Activated naive CD4-positive, alpha-beta T cell treated with anti-CD3 and anti-CD28 coated beads, Interleukin-2, amount 50 U/mL, for 24 hours (primary cell): ENCODE measurements at regions not wholly inside any gene's neighbourhood (a gene's known extent, or its start where the extent isn't known, plus 50 kb on each side); places are given as distances from the start of the nearest gene placed in this dataset.

Experiments
- H3K27ac Mint-ChIP-seq: one replicate; pipeline ENCODE4 v1.8.0; 2021; ENCODE audit warnings: mild to moderate bottlenecking, mixed read lengths
- H3K27me3 Mint-ChIP-seq: one replicate; pipeline ENCODE4 v1.8.0; 2021; ENCODE audit warnings: mixed read lengths
- H3K36me3 Mint-ChIP-seq: one replicate; pipeline ENCODE4 v1.8.0; 2021; ENCODE audit warnings: mixed read lengths
- H3K4me1 Mint-ChIP-seq: one replicate; pipeline ENCODE4 v1.8.0; 2021; ENCODE audit warnings: mixed read lengths
- H3K4me3 Mint-ChIP-seq: one replicate; pipeline ENCODE4 v1.8.0; 2021; ENCODE audit warnings: mild to moderate bottlenecking, mixed read lengths
- H3K9me3 Mint-ChIP-seq: one replicate; pipeline ENCODE4 v1.8.0; 2021; ENCODE audit warnings: mixed read lengths

DNA sequence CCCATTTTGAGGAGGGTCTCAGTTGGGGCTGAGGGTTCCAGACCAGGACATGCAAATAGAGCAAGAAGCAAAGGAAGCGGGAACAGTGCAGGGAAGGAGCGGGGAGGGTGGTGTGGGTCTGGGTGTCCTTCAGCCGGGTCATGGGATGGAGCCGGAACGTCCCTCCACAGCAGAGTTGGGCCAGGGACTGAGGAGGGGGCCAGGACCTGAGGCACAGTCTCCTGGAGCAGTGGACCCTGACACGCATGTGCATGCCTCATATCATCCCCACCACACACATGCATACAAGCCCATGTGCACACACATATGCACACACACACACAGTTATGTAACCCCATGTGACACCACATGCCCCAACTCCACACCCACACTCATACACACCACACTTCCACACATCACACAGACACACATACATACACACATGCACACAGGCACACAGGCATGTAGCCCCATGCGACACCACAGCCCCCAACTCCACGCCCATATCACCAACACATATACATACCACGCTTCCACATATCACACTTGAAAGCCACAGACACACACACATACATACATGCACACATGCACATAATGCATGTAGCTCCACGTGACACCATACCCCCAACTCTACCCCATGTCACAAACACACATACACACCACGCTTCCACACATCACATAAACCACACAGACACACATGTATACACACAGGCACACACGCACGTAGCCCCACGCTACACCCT, 1026.6 kb downstream of the BRD1 start:
- no peaks in the 10 kb centered on the region for H3K36me3 Mint-ChIP-seq
- no peaks in the 10 kb centered on the region for H3K9me3 Mint-ChIP-seq
- H3K4me3 Mint-ChIP-seq, result no peak overlapping the region
- no peaks in the 10 kb centered on the region for H3K27me3 Mint-ChIP-seq
- H3K27ac Mint-ChIP-seq, result no peak overlapping the region
- no peaks in the 10 kb centered on the region for H3K4me1 Mint-ChIP-seq

DNA sequence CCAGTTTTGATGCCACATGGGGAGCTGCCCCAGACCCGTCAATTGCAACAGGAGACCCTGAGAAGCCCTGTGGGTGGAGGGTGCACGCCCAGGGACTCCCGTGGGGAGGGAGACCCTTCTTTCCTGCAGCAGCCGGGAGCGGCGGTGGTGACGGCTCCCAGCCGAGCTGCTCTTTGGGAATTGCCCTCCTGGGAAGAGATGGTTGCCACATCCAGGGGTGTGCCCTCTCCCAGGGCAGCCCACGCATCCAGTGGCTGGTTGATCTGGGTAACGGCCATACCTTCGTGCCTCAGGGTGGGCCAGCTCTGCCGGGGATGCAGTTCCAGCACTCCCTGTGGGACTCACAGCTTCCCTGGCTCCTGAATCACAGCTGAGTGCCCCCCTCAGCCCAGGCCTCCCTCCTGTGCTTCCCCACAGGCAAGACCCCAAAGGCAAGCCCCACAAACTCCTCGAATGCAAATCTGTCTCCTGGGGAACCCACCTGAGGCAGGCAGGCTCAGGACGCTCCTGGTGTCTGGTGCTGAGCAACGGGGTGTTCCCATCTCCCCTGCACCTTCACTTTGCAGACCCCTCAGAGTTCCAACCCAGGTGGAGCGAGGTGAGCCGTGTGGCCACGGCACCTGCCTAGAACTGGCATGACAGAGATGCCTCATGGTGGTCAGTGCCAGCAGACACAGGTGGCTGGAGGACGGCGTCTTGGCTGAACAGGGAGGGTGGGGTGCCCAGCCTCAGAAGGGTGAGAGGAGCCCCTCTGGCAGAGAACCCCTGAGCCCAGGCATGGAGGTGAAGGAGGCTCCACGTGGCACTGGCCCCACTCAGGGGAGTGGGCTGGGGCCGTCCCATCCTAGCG, 1027.4 kb downstream of the BRD1 start:
- Mint-ChIP-seq H3K36me3 (no peaks in the 10 kb centered on the region), H3K9me3 (no peaks in the 10 kb centered on the region), H3K27me3 (no peaks in the 10 kb centered on the region), H3K4me3 (no peak overlapping the region), H3K4me1 (no peaks in the 10 kb centered on the region), H3K27ac (no peak overlapping the region)

DNA sequence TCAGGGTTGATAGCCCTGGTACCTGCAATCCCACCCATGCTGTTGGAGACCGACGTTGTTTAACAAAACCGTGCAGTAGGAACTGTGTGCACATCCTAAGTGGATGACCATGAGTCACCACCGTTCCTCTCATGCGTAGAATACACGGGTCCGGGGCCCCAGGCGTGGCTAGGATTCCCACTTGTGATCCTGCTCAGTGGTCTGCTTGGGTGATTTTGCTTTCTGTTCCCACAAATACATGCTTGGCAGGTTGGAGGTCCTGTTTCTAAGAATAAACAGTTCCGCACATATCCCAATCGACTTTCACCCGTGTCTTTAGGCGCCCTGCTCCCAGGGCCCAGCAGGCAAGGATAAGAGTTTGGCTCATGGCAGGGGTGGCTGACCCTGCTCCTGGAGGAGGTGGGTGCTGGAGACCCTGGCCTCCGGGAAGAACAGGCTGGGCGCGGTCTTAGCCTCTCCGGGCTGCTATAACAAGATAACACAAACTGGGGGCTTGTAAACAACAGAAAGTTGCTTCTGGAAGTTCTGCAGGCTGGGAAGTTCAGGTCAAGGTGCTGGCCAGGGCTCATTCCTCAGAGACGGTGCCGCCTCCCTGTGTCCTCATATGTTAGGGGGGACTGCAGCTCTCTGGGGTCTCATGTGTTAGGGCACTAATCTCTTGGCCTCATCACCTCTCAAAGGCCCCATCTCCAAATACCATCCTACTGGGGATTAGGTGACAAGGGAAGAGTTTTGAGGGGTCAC, 1028.3 kb downstream of the BRD1 start:
- Mint-ChIP-seq H3K27me3 (no peaks in the 10 kb centered on the region), H3K27ac (no peak overlapping the region), H3K4me3 (no peak overlapping the region), H3K36me3 (no peaks in the 10 kb centered on the region), H3K4me1 (no peaks in the 10 kb centered on the region), H3K9me3 (no peaks in the 10 kb centered on the region)

DNA sequence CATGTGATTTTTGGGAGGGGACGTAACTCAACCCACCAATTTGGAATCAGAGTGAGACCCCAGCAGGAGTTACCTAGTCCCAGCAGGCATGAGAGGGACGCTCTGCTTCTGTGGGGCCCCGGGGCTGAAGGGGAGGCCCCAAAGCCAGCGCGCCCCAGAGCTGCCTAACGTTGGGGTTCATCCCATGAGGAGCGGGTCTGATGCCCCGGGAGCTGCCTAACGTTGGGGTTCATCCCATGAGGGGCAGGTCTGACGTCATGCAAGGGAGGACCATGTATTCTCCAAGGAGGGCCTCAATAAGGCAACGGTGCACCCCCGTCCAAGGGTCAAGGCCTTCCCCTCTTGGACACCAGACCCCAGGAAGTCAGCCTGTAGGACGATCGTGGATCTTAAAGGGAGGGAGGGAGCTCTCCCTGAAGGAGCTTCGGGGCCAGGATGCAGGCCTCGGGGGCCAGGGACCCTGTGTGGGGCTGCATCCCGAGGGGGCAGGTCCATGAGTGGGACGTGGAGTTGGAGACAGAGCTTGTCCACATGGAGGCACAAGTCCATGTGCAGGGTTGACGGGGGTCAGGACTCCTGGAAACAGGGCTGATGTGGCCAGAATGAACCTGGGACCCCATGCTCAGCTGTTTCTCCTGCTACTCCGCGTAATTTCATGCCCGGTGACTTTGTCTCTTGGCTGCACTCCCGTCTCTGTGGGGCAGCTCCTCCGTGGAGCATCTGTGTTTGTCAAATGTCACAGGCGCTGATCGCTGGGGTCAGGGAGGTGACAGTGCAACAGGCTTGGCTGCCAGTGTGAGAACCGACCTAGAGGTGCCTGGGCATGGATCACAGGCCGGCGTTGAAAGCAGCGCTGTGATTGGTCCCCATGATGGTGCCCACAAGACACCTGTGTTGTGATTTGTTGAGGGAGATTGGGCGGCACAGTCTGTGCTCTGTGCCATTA, 1029.1 kb downstream of the BRD1 start:
- no peak overlapping the region for H3K4me3 Mint-ChIP-seq
- H3K27me3 Mint-ChIP-seq, result no peaks in the 10 kb centered on the region
- H3K4me1 Mint-ChIP-seq, result no peaks in the 10 kb centered on the region
- H3K27ac Mint-ChIP-seq, result no peak overlapping the region
- no peaks in the 10 kb centered on the region for H3K36me3 Mint-ChIP-seq
- H3K9me3 Mint-ChIP-seq, result no peaks in the 10 kb centered on the region

DNA sequence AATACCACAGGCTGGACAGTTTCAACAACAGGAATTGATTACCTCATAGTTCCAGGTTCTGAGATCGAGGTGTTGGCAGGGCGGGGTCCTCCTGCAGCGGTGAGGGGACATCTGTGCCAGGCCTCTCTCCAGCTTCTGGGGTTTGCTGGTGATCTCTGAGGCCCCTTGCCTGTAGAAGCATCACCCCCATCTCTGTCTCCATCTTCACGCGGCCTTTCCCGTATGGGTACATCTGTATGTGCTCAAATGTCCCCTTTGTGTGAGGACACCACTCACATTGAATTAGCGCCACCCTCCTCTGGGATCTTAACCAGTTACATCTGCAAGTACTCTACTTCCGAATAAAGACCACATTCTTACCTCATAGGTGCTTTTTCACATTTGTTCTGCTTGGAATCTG, 1029.9 kb downstream of the BRD1 start:
- Mint-ChIP-seq H3K9me3 (no peaks in the 10 kb centered on the region), H3K36me3 (no peaks in the 10 kb centered on the region), H3K27ac (no peak overlapping the region), H3K27me3 (no peaks in the 10 kb centered on the region), H3K4me1 (no peaks in the 10 kb centered on the region), H3K4me3 (no peak overlapping the region)

DNA sequence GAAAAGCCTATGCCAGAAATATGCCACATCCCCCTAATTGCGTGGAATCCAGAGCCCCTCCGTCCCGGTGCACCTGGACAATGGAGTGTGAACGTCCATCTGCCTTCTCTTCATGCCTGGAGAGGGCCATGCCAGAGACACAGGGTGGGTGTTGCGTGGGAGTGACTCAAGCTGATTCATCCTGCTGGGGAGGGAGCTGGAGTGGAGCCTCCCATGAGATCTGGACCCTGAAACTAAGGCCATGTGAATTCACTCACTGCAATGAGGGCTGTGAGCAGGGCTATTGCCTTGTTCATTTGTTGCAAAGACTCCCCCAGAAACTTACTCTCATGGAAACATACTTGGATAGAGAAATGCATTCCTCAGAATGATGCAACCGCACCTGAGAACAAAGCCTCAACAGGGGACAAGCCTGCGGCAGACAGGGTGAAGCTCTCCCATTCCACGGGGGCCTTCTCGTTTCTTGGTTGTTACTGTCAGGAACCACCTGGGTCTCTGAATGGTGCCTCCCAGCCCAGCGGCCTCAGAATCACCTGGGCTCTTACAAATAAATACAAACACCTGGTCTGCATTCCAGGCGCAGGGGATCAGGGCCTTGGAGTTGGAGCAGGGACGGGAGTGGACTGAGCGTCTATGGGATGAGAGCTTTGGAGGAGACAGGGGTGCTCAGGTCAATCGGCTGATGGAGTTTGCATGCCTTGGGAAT, 1031.2 kb downstream of the BRD1 start:
- Mint-ChIP-seq H3K27ac (no peak overlapping the region), H3K4me1 (no peaks in the 10 kb centered on the region), H3K9me3 (no peaks in the 10 kb centered on the region), H3K4me3 (no peak overlapping the region), H3K27me3 (no peaks in the 10 kb centered on the region), H3K36me3 (no peaks in the 10 kb centered on the region)

DNA sequence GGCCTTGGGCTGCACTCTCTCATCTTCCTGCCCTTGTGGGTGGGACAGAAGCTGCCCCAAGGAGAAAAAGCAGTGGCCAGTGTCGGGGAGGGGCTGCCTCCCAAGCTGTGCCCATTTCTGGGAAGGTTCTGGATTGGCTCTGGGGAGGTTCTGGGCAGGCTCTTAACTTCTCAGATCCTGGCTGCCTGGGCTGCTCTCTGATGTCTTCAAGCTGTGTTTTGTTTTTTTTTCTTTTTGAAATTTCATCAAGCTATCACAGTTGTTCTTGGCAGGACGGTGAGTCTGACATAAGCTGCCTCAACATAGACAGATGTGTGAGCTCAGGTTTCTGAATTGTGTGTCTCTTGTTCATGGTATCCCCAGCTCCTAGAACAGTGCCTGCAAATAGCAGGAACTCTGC, 1032.0 kb downstream of the BRD1 start:
- Mint-ChIP-seq H3K36me3 (no peaks in the 10 kb centered on the region), H3K9me3 (no peaks in the 10 kb centered on the region), H3K4me3 (no peak overlapping the region), H3K4me1 (no peaks in the 10 kb centered on the region), H3K27ac (no peak overlapping the region), H3K27me3 (no peaks in the 10 kb centered on the region)

DNA sequence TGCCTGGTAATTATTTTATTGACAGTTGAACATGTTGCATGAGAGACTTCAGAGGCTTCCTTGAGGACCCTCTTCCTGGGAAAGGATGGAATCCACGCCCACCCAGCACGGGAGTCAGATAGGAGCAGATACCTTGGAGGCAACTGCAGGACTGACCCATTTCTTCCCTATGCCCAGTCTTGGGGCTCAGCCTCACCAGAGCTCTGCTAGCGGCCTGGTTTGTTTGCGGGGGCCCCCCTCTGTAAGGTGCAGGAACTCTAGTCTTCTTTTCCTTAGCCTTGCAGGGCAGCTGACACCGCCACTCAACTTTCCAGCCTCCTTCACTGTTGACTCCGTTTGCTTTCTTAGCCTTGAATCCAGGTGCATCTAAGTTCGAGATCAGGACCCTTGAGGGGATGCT, 1032.8 kb downstream of the BRD1 start:
- Mint-ChIP-seq H3K27me3 (no peaks in the 10 kb centered on the region), H3K4me1 (no peaks in the 10 kb centered on the region), H3K9me3 (no peaks in the 10 kb centered on the region), H3K36me3 (no peaks in the 10 kb centered on the region), H3K27ac (no peak overlapping the region), H3K4me3 (no peak overlapping the region)

DNA sequence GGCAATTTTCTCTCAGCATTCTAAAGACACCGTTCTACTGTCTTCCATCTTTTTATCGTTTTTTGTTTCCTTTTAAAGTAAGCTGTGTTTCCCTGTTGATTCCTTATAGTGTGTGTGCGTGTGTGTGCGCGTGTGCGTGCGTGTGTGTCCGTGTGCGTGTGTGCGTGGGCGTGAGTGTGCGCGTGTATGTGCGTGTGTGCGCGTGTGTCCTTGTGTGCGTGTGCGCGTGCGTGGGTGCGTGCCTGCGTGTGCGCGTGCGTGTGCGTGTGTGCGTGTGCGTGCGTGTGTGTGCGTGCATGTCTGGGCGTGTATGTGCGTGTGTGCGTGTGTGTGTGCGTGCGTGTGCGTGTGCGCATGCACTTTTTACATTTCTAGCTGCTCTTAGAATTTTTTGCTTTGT, 1033.7 kb downstream of the BRD1 start:
- Mint-ChIP-seq H3K27ac (peak overlapping the region; percentile 4), H3K4me3 (no peak overlapping the region), H3K36me3 (no peaks in the 10 kb centered on the region), H3K9me3 (no peaks in the 10 kb centered on the region), H3K4me1 (no peaks in the 10 kb centered on the region), H3K27me3 (no peaks in the 10 kb centered on the region)

DNA sequence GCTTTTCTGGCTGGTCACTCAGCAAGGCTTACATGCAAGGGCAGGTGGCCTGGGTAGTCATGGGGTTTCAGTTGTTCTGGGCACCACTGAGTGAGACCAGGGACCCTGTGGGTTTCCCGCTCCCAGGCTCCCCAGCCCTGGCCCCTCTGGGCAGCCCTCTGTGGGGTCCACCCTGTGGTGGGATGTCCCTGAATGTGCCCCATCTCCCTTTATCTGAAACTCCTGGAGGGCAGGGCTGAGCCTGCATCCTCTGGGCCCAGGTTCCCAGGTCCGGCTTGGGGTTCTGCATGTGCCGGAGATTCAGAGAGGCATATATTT, 1041.0 kb downstream of the BRD1 start:
- no peaks in the 10 kb centered on the region for H3K36me3 Mint-ChIP-seq
- no peak overlapping the region for H3K4me3 Mint-ChIP-seq
- no peaks in the 10 kb centered on the region for H3K4me1 Mint-ChIP-seq
- H3K27me3 Mint-ChIP-seq, result peaks cover 1% of the 10 kb centered on the region
- no peak overlapping the region for H3K27ac Mint-ChIP-seq
- no peaks in the 10 kb centered on the region for H3K9me3 Mint-ChIP-seq

DNA sequence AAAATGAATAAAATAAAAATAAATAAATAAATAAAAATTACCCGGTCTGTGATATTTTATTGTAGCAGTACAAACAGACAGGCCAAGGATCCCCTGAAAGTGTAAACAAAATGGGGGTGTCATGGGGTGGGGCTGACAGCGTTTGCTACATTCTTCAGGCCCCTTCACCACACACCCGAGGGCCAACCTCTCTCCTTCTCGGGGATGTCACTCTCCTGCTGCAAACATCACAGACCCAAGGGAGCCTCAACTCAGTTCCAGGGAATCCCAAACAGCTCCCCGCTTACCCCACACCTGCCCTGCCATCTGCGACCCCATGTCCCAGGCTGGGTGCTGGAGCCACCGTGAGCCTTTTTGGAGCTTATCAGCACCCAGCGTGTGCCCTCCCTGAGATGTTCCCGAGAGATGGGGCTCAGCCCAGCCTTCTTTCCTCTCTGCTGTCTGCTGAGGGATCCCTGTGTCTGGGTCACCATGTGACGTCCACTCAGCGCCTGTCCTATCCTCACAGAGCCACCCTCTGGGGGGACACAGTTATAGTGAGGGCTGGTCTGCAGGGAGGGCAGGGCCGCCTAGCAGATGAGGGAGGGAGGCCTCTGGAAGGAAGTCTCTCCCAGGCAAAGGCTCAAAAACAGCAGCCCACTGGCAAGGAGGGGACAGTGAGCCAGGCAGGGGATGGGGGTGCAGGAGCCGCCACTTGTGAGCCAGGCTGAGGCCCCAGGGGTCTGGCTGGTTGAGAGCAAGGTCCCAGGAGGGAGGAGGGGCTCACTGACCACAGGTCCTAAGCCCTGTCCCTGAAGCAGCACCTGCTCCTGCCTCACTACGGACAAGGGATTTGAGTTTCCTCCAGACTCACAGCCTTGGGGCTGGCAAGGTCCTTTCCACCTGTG, 1041.6 kb downstream of the BRD1 start:
- no peak overlapping the region for H3K4me3 Mint-ChIP-seq
- no peaks in the 10 kb centered on the region for H3K4me1 Mint-ChIP-seq
- no peaks in the 10 kb centered on the region for H3K36me3 Mint-ChIP-seq
- no peak overlapping the region for H3K27ac Mint-ChIP-seq
- peaks cover 1% of the 10 kb centered on the region for H3K27me3 Mint-ChIP-seq
- no peaks in the 10 kb centered on the region for H3K9me3 Mint-ChIP-seq

DNA sequence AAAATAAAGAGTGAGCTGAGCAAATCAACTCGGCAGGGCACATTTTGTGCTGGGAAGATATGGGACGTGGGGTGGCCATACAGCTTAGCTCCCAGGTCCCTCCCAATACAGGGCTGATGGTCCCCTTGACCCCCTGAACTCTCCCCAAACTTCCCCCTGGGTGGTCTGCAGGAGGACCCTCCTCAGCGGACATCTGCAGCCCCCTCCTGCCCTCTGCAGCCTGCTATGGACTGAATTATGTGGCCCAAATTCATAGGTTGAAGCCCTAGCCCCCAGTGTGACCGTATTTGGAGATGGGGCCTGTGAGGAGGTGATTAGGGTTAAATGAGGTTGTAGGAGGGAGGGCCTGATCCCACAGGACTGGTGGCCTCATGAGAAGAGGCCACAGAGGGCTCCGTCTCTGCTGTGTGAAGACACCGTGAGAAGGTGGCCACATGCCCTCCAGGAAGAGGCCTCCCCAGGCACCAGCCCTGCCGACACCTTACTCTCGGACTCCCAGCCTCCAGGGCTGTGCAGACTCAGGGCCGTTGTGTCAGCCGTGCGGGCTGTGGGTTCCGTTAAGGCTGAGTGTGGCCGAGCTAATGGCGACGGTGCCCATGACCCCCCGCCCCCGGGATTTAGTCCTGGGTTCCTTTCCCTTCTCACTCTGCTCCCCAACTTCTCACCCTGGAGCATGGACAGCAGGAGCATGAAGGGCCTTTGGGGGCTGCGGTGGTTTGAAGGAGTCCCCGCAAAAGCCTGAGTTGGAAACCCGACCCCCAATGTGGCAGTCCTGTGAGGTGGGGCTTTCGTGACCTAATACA, 1042.8 kb downstream of the BRD1 start:
- no peaks in the 10 kb centered on the region for H3K4me1 Mint-ChIP-seq
- no peaks in the 10 kb centered on the region for H3K36me3 Mint-ChIP-seq
- no peak overlapping the region for H3K4me3 Mint-ChIP-seq
- no peaks in the 10 kb centered on the region for H3K9me3 Mint-ChIP-seq
- H3K27me3 Mint-ChIP-seq, result peaks cover 1% of the 10 kb centered on the region
- H3K27ac Mint-ChIP-seq, result no peak overlapping the region

DNA sequence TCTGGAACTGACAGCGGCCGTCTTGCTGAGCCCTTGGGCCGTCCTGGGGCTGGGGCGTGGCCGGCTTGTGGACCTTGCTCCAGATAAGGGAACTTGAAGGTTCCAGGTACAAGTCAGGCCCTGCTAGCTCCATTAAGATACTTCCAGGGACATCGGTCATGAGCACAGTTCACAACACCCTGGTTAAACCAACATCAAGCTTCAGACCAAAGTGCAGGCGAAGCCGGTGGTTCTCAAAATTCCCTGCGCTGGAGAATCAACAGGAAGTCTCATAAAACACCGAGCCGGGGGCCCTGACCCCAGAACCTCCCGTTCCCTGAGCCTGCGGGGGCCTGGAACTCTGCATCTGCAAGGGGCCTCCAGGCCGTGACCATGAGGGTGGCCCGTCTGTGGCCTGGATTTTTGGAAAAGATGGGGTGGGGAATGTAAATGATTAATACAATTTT, 1043.8 kb downstream of the BRD1 start:
- H3K27me3 Mint-ChIP-seq, result peaks cover 1% of the 10 kb centered on the region
- H3K4me1 Mint-ChIP-seq, result no peaks in the 10 kb centered on the region
- no peaks in the 10 kb centered on the region for H3K9me3 Mint-ChIP-seq
- H3K27ac Mint-ChIP-seq, result no peak overlapping the region
- H3K36me3 Mint-ChIP-seq, result no peaks in the 10 kb centered on the region
- no peak overlapping the region for H3K4me3 Mint-ChIP-seq
